ENCODE measurements at regions not wholly inside any gene's neighbourhood (a gene's known extent, or its start where the extent isn't known, plus 50 kb on each side); places are given as distances from the start of the nearest gene placed in this dataset.

DNA sequence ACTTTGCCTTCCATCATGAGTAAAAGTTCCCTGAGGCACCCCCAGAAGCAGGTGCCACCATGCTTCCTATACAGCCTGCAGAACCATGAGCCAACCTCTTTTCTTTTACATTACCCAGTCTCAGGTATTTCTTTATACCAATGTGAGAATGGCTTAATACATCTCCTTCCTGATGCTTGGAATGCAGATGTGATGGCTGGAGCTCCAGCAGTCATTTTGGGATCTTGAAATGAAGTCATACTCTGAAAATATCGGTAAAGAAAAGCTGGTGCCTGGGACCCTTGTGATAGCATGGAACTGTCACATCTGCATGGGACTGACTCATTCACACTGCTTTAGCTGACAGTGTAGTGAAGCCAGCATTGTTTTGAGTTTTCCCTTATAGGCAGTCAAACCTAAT is 634.5 kb upstream of the NRP1 start:
- DNase-seq, result no peak
- ChIA-PET POLR2A (no interaction called here), CTCF (no interaction called here)
- peaks cover 15% of the 10 kb centered on the region for H3K4me1 ChIP-seq
- H3K4me3 ChIP-seq (ENCODE audit: low read depth, low read length), result no peak overlapping the region
- H3K4me3 Mint-ChIP-seq (ENCODE audit: unreplicated experiment), result no peak overlapping the region
- H3K27ac Mint-ChIP-seq (ENCODE audit: unreplicated experiment), result no peak overlapping the region
- peaks cover 17% of the 10 kb centered on the region for H3K9me3 Mint-ChIP-seq (ENCODE audit: unreplicated experiment)
- TF ChIP-seq, protein P1, sequence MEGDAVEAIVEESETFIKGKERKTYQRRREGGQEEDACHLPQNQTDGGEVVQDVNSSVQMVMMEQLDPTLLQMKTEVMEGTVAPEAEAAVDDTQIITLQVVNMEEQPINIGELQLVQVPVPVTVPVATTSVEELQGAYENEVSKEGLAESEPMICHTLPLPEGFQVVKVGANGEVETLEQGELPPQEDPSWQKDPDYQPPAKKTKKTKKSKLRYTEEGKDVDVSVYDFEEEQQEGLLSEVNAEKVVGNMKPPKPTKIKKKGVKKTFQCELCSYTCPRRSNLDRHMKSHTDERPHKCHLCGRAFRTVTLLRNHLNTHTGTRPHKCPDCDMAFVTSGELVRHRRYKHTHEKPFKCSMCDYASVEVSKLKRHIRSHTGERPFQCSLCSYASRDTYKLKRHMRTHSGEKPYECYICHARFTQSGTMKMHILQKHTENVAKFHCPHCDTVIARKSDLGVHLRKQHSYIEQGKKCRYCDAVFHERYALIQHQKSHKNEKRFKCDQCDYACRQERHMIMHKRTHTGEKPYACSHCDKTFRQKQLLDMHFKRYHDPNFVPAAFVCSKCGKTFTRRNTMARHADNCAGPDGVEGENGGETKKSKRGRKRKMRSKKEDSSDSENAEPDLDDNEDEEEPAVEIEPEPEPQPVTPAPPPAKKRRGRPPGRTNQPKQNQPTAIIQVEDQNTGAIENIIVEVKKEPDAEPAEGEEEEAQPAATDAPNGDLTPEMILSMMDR (IDR thresholded peaks at IDR 0.05; ENCODE audit: insufficient read depth in 1 of 2, low read depth in 1 of 2, low read length in 1 of 2, severe bottlenecking in 1 of 2, unreplicated experiment in 1 of 2), result no peak
- no peaks in the 10 kb centered on the region for H3K36me3 ChIP-seq (ENCODE audit: control insufficient read depth, insufficient read depth, low read length)
- BruUV-seq (replicated peaks), result no TSS peak
- H3K27me3 ChIP-seq (replicated peaks; ENCODE audit: control insufficient read depth, insufficient read depth, low read length), result no peaks in the 10 kb centered on the region
- no peaks in the 10 kb centered on the region for H3K27me3 Mint-ChIP-seq (ENCODE audit: insufficient read depth, unreplicated experiment)
- peaks cover 6% of the 10 kb centered on the region for H3K36me3 Mint-ChIP-seq (ENCODE audit: insufficient read depth, unreplicated experiment)
- peaks cover 6% of the 10 kb centered on the region for H3K9me3 ChIP-seq
- intact Hi-C loops (cut with micrococcal nuclease; ENCODE audit: unreplicated experiment), result no loop called here
- H3K4me1 Mint-ChIP-seq (ENCODE audit: low read depth, unreplicated experiment), result peaks cover 7% of the 10 kb centered on the region

DNA sequence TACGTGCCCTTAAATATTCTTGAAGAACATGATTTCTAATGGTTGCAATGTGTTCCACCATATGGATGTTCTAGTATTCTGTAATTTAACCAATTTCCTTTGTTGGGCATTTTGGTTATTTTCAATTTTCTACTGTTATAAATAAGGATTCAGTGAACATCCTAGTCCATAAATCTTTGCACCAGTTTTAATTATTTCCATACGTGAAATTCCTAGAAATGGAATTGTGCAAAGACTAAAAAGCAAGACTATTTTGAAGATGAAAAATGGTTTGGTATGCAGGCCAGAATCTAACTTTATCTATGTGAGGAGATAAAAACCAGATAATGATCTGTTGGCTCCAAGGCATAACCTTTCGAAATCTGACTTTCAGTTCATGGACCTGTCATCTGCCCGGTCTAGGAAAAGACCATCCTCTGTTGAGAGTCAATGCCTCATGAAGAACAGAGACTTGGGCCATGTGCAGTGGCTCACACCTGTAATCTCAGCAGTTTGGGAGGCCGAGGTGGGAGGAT is 633.2 kb upstream of the NRP1 start:
- no peak overlapping the region for H3K27ac Mint-ChIP-seq (ENCODE audit: unreplicated experiment)
- CTCF ChIA-PET, result no interaction called here
- H3K4me1 ChIP-seq, result peaks cover 15% of the 10 kb centered on the region
- no peak overlapping the region for H3K4me3 ChIP-seq (ENCODE audit: low read depth, low read length)
- intact Hi-C loops (cut with micrococcal nuclease; ENCODE audit: unreplicated experiment), result no loop called here
- peaks cover 17% of the 10 kb centered on the region for H3K9me3 Mint-ChIP-seq (ENCODE audit: unreplicated experiment)
- H3K4me3 Mint-ChIP-seq (ENCODE audit: unreplicated experiment), result no peak overlapping the region
- peak in 1 of 2 experiments; percentile 10 for DNase-seq
- POLR2A ChIA-PET, result no interaction called here
- H3K4me1 Mint-ChIP-seq (ENCODE audit: low read depth, unreplicated experiment), result peaks cover 7% of the 10 kb centered on the region
- H3K36me3 Mint-ChIP-seq (ENCODE audit: insufficient read depth, unreplicated experiment), result peaks cover 6% of the 10 kb centered on the region
- no peaks in the 10 kb centered on the region for H3K36me3 ChIP-seq (ENCODE audit: control insufficient read depth, insufficient read depth, low read length)
- no TSS peak for BruUV-seq (replicated peaks)
- no peaks in the 10 kb centered on the region for H3K27me3 Mint-ChIP-seq (ENCODE audit: insufficient read depth, unreplicated experiment)
- TF ChIP-seq, protein P1 (IDR thresholded peaks at IDR 0.05; ENCODE audit: insufficient read depth in 1 of 2, low read depth in 1 of 2, low read length in 1 of 2, severe bottlenecking in 1 of 2, unreplicated experiment in 1 of 2), result no peak
- peaks cover under 1% of the 10 kb centered on the region; the same call in 1 of the 2 replicates for H3K9me3 ChIP-seq
- no peaks in the 10 kb centered on the region for H3K27me3 ChIP-seq (replicated peaks; ENCODE audit: control insufficient read depth, insufficient read depth, low read length)

DNA sequence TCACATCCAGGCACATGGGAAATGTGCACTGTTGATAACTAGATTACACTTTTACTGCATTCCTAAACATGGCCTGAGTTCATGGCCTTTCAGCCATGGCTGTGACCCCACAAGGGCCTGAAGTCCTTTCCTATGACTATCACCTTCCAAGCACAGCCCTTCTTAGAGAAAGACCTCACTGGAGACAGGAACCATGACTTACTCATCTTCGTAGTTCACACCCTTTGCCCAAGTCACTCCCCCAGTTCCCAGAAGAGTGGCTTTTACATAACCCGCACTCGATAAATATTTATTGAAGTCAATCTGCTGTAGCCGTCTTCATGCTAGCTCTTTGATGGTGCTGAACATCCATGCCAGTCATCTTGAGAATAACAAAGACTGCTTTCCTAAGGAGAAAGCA is 632.5 kb upstream of the NRP1 start:
- ChIA-PET CTCF (no interaction called here), POLR2A (no interaction called here)
- Mint-ChIP-seq H3K36me3 (ENCODE audit: insufficient read depth, unreplicated experiment) (peaks cover 6% of the 10 kb centered on the region), H3K4me1 (ENCODE audit: low read depth, unreplicated experiment) (peaks cover 7% of the 10 kb centered on the region), H3K27me3 (ENCODE audit: insufficient read depth, unreplicated experiment) (no peaks in the 10 kb centered on the region), H3K9me3 (ENCODE audit: unreplicated experiment) (peaks cover 17% of the 10 kb centered on the region), H3K27ac (ENCODE audit: unreplicated experiment) (no peak overlapping the region), H3K4me3 (ENCODE audit: unreplicated experiment) (no peak overlapping the region)
- Histone ChIP-seq H3K9me3 (no peaks in the 10 kb centered on the region; the same call in 1 of the 2 replicates), H3K36me3 (ENCODE audit: control insufficient read depth, insufficient read depth, low read length) (no peaks in the 10 kb centered on the region), H3K4me3 (ENCODE audit: low read depth, low read length) (no peak overlapping the region), H3K4me1 (peaks cover 15% of the 10 kb centered on the region), H3K27me3 (replicated peaks; ENCODE audit: control insufficient read depth, insufficient read depth, low read length) (no peaks in the 10 kb centered on the region)
- BruUV-seq (replicated peaks), result no TSS peak
- intact Hi-C loops (cut with micrococcal nuclease; ENCODE audit: unreplicated experiment), result no loop called here
- DNase-seq, result no peak
- TF ChIP-seq, protein P1 (IDR thresholded peaks at IDR 0.05; ENCODE audit: insufficient read depth in 1 of 2, low read depth in 1 of 2, low read length in 1 of 2, severe bottlenecking in 1 of 2, unreplicated experiment in 1 of 2), result no peak

Measured in Caco-2 (cell line).